ENCODE measurements at regions not wholly inside any gene's neighbourhood (a gene's known extent, or its start where the extent isn't known, plus 50 kb on each side); places are given as distances from the start of the nearest gene placed in this dataset.

GRCh38 chr6:104521176-104521575, 338.5 kb downstream of the HACE1 start:
- TF ChIP-seq REST (IDR thresholded peaks at IDR 0.05; ENCODE audit: low read depth): no peak
- no peak for TF ChIP-seq TEAD4 (IDR thresholded peaks at IDR 0.05)

Data from Ishikawa (cell line).